Sciatic nerve (tissue), 2 donors: ENCODE measurements at regions not wholly inside any gene's neighbourhood (a gene's known extent, or its start where the extent isn't known, plus 50 kb on each side); places are given as distances from the start of the nearest gene placed in this dataset.

Source experiments
- ATAC-seq: fragments of 200-7000 bp; cut with Tn5 transposase; one replicate; pipeline ENCODE4 v1.9.1; 2020; ENCODE audit warnings: mild to moderate bottlenecking, moderate library complexity
- DNase-seq: peaks from one replicate; pipeline ENCODE4 v3.0.0-alpha.2; 2020; ENCODE audit warnings: low spot score
- intact Hi-C: fragments of 100-400 bp; cut with DNase I; formaldehyde crosslinking; loops from one replicate; pipeline ENCODE4 v1.14.2; 2022
- donor health status: DM: no; HTN: no; CAD: no.
- donor health status: DM: no; HTN: no; CAD: no.

DNA sequence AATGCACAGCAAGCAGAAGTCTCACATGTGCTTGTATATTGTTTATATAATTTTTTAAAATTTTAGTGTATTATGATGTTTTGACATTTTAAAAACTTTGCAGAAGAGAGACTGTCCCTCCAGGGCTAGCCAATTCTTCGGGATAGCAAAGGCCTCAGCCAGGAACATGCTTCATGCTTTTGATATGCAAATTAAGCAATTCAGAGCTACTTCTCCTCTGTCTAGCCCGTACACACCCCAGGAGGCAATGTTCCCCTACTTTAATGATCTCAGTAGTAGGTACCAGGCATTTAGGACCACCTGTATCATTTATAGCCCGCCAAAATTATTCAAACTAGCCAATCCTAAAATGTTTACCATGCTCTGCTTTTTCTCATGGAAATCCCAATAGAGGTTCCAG lies 1116.2 kb downstream of the OLFM4 start:
- no peak for DNase-seq
- no peak for ATAC-seq
- intact Hi-C loops: no loop called here

DNA sequence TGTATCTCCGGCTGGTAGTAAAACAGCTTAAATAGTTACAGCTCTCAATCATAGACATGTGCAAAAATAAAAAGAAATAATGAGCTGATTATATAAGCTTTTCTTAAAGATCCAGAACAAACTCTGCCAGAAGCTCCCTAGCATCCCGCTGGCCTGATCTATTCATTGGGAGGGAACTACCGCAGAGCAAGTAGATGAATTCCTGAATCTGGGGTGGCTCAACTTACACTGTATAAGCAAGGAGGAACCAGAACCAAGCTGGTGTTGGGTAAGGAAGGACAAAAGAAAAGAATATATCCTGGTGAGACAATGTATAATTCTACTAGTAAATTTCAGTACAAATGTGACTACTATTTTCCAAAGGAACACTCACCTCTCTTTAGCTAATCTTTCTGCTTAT lies 1122.2 kb downstream of the OLFM4 start:
- intact Hi-C loops: no loop called here

DNA sequence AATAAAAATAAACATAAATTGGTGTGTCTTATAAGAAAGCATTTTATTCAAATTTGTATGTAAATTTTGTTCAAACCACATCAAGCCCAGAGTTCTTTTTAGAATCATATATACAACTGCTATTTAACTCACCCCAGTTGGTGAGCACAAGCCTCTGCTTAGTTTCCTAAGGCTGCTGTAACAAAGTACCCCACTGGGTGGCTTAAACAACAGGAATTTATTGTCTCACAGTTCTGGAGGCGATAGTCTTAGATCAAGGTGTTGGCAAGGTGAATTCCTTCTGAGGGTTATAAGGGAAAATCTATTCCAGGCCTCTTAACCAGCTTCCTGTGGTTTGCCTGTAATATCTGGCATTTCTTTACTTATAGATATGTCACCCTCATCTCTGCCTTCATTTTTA lies 1133.5 kb downstream of the OLFM4 start:
- ATAC-seq (no peak), DNase-seq (no peak)
- intact Hi-C loops: no loop called here

More for the DNA sequence above, 1122.2 kb downstream of the OLFM4 start:
- DNase-seq (no peak), ATAC-seq (no peak)

DNA sequence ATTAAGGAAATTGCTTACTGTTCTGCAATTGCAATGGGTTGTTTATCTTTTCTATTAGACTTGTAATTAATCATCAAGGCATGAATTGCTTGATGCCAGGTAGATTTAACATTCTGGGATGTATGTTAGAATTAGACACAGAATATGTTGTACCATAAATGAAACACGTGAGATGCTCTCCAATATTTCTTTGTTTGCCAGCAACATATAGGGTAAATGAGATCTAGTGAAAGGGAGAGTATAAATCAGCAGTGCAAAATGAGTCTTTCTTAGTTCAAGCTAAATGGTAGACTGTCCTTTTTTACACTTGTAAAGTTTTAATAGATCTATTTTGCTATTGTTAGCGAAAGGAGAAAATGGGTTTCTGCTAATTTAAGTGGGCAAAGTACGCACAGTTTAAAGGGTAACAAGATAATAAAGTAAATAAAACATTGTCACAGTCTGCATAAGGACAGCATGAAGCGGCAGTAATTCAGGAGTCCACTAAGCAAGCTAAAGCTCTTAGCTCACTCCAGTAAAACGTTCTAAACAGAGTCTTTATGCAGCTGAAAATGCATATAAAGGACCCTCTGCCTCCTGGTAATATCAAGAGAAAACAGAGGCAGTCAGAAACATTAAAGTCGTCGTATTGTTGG lies 1137.1 kb downstream of the OLFM4 start:
- no peak for DNase-seq
- intact Hi-C loops: no loop called here
- no peak for ATAC-seq

DNA sequence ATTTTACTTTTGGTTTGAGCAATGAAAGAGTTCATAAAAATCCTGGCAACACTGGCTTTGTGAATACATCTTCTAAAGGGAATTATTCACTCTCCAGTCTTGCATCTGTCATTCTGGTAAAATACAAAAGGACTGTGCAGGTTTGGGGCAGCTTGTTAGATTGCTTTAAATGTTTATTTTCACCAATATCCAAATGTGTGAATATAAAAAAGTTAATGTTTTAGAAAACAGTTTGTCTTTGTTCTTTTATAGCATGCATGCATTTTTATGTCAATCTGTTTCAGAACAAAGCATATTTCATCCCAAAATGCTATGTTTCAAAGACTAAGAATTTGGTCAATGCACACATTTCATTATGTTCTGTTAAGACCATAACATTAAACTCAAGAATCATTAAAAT lies 1145.4 kb downstream of the OLFM4 start:
- intact Hi-C loops: no loop called here
- ATAC-seq (no peak), DNase-seq (no peak)

DNA sequence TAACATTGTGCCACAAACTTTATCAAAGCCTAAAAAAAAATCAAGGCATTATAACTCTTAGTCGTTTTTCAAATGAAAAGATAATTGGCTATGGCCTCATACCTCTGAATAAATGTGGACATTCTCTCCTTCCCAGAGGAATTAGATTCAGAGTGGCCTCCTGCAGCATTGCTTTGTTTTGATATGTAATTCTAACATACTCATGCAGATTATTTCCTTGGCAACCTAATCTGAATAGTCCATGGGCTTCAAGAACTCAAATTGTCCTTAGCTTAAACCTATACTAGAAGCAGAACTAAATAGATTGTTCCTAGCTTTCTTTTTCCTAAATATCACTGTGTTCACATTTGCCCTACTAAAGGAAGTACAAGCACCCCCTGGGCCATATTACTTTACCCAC lies 1146.9 kb downstream of the OLFM4 start:
- intact Hi-C loops: no loop called here
- DNase-seq (no peak), ATAC-seq (no peak)

DNA sequence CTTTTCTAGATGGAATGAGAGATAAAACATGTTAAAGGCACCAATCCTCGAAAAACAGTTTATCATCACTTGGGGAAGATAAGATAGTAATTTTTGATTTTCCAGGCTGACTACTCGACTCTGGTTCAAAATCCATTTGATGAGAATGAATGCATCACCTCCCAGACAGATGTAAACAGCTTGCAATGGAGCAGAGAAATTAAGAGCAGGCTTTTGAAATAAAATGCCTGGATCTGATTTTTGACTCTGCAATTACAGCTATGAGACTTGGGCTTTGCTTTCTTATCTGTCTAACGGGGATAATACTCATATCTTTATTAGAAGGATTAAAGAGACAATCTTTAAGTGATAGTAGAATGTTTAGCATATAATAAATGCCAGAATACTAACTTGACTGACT lies 1148.9 kb downstream of the OLFM4 start:
- intact Hi-C loops: no loop called here
- ATAC-seq: no peak
- DNase-seq: no peak

DNA sequence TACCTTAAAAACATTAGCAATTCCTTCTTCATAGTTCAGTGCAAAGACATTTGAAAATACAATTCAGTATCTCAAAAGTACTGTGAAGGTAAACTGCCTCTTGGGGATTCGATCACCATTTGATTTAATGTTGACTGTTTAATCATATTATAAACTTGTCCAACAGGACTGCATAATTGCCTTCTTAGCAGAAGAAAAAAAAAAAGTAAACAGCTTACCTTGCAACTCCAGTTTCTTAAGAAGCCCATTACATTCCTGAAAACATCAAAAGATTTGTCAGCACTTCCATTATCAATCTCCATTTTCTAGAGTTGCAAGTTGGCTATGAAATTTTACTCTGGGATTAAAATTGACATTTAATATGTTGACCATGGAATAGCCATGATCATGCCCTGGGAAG lies 1154.6 kb downstream of the OLFM4 start:
- DNase-seq: no peak
- intact Hi-C loops: no loop called here
- no peak for ATAC-seq

DNA sequence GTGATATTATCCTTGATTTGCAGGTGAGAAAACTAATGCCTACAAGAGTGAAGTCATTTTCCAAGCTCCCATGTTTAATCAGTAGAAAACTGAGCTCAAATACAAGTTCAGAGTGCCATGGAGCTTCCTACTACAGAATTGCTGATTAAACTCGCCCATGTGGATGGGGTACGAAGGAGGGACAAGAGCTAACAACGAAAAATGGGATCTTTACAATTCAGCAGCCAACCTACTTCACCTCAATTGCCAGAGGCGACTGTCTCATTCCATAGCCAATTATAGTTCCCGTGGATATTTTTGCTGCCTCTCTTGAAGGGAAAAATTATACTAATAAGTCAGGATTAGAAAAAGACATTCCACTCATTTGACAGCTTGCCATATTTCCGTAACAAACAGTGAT lies 1155.1 kb downstream of the OLFM4 start:
- ATAC-seq (no peak), DNase-seq (no peak)
- intact Hi-C loops: no loop called here

DNA sequence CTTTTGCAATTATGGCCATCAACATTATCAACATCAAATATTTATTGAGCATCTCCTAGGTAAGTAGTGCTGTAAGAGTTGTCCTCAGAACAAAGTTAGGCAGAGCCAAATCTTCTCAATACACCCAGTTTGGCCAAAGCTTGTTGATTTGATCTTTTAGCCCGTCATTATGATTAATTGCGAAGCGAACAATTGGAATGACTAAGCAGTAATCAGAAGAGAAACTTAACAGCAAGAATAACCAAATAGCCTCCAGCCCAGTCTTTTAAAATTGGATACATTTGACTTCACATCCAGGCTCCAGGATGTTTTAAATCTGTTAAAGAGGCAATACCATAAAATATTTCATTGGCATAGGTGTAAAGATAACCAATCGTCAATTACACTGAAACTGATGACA lies 1156.0 kb downstream of the OLFM4 start:
- intact Hi-C loops: no loop called here
- no peak for ATAC-seq
- DNase-seq: no peak

DNA sequence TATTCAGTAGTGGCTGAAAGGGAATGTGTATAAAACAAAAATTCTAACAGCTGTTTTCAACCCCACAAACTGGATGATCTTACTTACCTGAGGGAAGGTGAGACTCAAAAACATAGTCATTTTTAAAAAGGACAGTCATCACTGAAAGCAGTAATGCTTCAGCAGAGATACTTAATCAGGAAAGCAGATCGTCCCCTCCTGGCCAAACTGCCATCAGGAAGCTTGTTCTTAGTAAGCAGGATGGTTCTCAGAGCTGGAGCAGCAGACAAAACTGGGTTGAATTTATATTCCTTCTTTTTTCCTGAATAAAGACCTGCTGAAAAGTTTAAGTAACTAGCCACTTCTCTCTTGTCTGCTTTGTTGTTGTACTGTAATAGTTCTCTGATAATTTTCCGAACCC lies 1156.5 kb downstream of the OLFM4 start:
- no peak for DNase-seq
- ATAC-seq: no peak
- intact Hi-C loops: no loop called here

DNA sequence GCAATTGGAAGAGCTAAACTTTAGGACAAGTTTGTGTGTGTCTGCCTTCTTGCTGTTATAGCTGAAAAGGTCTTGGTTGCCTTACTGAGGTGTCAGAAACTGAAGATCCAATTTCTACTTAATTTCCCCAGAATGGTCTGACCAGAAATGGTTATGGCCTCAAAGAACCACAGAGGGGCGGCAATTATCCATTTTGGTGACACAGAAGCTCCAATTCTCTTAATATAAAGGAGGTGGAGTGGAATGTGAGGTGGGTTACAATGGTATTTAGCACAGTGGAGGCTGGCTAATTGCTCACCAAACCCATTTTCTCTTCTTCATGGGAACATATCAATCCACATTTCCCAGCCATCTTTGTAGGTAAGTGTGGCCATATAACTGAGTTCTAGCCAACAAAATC lies 1157.2 kb downstream of the OLFM4 start:
- DNase-seq (no peak), ATAC-seq (no peak)
- intact Hi-C loops: no loop called here

DNA sequence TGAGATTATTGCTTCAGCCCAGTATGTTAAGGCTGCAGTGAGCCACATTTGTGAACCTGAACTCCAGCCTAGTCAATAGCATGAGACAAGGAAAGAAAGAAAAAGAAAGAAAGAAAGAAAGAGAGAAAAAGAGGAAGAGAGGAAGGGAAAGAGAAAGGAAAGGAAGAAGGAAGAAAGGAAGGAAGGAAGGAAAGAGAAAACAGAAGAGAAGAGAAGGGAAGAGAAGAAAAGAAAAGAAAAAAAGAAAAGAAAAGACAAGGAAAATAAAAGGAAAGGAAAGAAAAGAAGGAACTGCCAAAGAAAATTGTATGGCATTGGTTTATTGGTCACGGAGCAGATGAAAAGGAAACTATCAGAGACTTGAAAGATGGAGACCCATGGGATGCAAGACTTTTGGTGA lies 1158.8 kb downstream of the OLFM4 start:
- intact Hi-C loops: no loop called here
- DNase-seq: no peak
- no peak for ATAC-seq

DNA sequence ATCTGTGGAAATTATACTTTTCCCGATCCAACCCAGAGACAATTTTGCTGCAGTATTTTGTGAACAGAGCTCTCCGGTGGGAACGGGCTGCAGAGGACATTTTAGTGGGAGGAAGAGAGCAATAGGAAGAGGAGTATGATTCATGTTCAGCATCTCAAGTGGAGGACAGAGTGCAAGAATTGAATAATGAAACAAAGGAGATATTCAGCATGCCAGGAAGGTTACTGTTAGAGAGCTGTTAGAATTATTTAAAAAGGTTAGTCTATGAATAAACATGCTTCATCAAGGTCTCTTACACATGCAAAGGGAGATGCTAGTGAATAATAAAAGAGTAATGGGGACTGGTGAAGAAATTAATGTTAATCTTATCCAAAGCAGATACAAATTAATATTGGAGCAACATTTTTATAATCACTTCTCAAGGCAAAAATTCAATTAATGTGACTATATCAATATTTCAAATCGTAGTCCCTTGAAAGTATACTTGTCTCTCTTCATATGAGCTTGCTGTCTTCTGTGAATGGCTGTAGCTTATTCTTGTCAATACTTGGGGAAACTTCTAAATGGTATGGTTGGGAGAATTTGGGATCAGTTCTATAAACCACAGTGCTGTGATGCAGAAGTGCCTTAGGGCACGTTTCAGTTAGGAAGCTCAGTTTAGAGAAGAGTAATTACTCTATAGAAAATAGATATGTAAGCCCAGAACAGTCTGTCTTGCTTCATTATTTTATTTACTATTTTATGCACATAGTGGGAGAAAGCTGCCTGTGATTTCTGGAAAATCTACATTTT lies 1165.8 kb downstream of the OLFM4 start:
- intact Hi-C loops: no loop called here
- DNase-seq (no peak), ATAC-seq (no peak)

DNA sequence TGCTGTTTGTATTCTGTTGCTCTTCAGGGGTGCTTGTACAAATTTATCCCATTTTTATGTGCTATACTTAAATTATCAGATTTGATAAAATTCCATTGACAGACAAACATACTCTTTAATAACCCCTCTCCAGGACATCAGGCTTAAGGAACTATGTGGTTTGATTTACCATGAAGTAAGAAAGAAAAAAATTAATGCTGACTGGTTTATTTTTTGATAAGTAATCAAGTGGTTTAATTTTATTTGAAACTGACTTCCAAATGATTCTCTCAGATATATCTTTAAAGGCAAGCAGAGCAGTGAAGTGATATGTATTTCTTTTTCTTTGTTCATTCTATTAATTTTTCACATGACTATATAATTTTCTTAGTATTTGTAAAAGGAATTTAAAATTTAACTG lies 1168.1 kb downstream of the OLFM4 start:
- intact Hi-C loops: no loop called here
- ATAC-seq (no peak), DNase-seq (no peak)

DNA sequence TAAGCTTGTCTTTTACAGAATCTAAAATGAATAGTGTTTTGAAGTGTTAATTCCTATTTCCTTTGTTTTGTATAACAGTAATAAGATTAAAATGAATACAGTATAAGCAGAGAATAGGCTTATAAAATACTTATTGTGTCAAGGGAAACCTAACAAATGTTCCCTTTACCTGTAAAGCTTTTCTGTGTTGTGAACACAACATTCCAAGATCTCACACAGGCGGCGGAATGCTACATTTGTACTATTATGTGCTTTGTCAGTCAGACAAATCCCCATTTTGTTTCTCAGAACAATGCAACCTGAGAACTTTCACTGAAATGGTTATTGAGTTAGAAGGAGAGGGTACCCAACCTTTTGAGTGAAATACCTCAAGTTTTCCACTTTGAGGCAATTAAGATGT lies 1170.3 kb downstream of the OLFM4 start:
- intact Hi-C loops: no loop called here
- no peak for ATAC-seq
- DNase-seq: no peak

DNA sequence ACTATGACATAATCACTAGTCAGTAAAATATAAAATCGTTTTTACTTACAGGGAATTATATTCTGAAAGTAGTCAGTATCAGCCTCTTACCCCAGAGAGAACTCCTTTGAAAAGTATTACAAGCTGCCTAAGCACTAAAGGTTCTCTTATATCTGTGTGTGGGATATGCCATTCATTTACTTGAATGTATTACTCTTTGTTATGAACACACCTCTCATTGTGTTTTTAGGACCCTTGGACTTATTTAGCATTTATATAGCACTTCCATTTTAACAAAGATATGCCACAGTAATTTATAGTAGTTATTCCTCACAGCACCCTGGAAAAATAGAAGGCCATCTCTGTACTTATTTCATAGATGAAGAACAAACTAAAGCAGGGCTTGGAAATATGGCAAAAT lies 1178.0 kb downstream of the OLFM4 start:
- no peak for ATAC-seq
- intact Hi-C loops: no loop called here
- no peak for DNase-seq

DNA sequence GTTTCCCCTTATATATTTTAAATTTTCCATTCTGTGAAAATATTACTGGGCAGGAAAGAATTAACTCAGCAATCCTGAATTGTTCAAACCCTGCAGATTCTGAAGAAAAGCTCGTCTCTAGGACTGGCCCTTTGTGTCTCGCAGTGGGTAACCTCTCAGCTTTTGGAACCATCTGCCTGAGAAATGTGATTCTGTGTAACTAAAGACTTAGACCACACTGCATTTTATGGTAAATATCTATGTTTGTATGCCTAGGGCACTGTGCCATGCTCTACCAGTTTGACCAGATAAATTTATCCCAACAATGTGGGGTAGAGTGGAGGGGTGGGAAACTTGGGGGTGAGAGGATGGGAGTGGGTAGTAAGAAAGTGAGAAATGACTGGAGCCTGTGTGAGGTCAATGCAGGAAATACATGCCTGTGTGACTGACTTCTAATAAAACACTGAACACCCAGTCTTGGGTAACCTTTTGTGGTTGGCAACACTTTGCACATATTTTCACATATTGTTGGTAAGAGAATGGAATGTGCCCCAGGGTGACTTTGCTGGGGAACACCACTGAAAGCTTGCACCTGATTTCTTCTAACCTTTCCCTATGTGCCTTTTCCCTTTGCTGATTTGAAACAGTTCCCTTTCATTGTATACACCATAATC lies 1181.9 kb downstream of the OLFM4 start:
- DNase-seq (no peak), ATAC-seq (no peak)

DNA sequence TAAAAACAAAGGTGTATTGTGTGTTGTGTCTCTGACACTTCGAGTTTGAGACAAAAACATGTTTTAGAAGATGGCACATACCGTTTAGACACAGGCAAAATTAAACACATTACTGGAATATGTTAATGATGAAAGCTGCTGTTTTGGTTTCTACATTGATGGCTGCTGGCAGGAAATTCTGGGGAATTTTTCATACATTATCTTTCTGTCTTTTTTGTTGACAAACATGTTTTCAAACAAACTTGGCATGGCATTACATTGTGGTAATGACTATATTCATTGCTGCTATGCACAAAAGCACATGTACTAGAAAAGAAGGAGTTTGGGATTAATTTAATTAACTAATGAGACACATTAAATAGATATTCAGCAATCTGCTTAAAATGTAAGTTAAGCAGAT lies 1187.6 kb downstream of the OLFM4 start:
- DNase-seq (no peak), ATAC-seq (no peak)
- intact Hi-C loops: no loop called here

More for the DNA sequence above, 1181.9 kb downstream of the OLFM4 start:
- intact Hi-C loops: no loop called here

DNA sequence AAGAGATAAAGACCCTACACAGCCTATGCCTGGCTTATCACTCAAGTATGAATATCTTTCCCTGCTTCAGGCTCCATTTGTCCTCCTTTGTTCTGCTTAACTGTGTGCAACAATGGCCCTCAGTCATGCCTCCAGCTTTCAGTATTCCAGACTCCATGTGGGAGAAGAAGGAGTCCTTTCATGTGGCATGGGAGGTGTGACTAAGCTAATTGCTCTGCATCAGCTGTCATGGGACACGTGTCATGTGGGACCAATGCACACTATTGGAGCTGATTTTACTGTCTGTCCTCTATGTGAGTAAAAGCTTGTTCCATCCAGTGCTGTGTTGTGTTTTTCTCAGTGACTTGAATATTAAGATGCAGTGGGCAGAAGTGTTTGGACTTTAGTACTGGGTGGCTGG lies 1198.3 kb downstream of the OLFM4 start:
- ATAC-seq: no peak
- intact Hi-C loops: no loop called here
- DNase-seq: no peak

DNA sequence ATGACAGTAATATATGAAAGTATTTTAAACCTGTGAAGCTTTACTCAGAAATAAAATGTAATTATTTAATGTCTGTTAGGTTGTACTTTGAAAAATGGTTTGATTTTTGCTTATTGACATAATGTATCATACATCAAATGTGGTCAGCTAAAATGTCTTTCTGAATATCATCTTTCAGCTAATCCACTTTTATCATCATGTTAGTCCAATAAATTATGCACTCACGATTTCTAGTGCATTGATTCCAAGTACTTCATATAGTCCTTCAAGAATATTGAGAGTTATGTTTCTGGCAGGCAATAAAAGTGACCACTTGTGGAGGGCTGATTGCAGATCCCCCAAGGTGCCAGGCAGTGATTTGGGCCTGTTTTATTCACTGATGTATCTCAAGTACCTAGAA lies 1204.1 kb downstream of the OLFM4 start:
- intact Hi-C loops: no loop called here
- ATAC-seq (no peak), DNase-seq (no peak)
